ENCODE measurements at regions not wholly inside any gene's neighbourhood (a gene's known extent, or its start where the extent isn't known, plus 50 kb on each side); places are given as distances from the start of the nearest gene placed in this dataset.

GRCh38 chr20:24866008-24866407, 83.1 kb upstream of the CST7 start:
- TF ChIP-seq, protein P1, sequence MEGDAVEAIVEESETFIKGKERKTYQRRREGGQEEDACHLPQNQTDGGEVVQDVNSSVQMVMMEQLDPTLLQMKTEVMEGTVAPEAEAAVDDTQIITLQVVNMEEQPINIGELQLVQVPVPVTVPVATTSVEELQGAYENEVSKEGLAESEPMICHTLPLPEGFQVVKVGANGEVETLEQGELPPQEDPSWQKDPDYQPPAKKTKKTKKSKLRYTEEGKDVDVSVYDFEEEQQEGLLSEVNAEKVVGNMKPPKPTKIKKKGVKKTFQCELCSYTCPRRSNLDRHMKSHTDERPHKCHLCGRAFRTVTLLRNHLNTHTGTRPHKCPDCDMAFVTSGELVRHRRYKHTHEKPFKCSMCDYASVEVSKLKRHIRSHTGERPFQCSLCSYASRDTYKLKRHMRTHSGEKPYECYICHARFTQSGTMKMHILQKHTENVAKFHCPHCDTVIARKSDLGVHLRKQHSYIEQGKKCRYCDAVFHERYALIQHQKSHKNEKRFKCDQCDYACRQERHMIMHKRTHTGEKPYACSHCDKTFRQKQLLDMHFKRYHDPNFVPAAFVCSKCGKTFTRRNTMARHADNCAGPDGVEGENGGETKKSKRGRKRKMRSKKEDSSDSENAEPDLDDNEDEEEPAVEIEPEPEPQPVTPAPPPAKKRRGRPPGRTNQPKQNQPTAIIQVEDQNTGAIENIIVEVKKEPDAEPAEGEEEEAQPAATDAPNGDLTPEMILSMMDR (IDR thresholded peaks at IDR 0.05) = no peak
- TF ChIP-seq POLR2A (IDR thresholded peaks at IDR 0.05) (no peak), EP300 (IDR thresholded peaks at IDR 0.05) (no peak)

Measured in ovary (tissue), 3 donors.